Left ventricle myocardium inferior (tissue), 1 donor: ENCODE measurements at regions not wholly inside any gene's neighbourhood (a gene's known extent, or its start where the extent isn't known, plus 50 kb on each side); places are given as distances from the start of the nearest gene placed in this dataset.

Experiments used
- DNase-seq: peaks from one replicate; pipeline ENCODE4 v3.0.0-alpha.2; 2020
- H3K27ac ChIP-seq: fragments of 200-600 bp; replicated peaks from 2 replicates; pipeline ENCODE4 v1.8.0; 2021
- H3K27me3 ChIP-seq: fragments of 200-600 bp; 2 replicates; pipeline ENCODE4 v1.8.0; 2021; ENCODE audit warnings: low read depth
- H3K36me3 ChIP-seq: fragments of 200-600 bp; 2 replicates; pipeline ENCODE4 v1.8.0; 2021
- H3K4me1 ChIP-seq: fragments of 200-600 bp; 2 replicates; pipeline ENCODE4 v1.8.0; 2021
- H3K4me3 ChIP-seq: fragments of 200-600 bp; 2 replicates; pipeline ENCODE4 v1.8.0; 2021; ENCODE audit warnings: mild to moderate bottlenecking, moderate library complexity
- H3K9me3 ChIP-seq: fragments of 200-600 bp; replicated peaks from 2 replicates; pipeline ENCODE4 v1.8.0; 2021
- intact Hi-C: fragments of 100-400 bp; cut with micrococcal nuclease; formaldehyde crosslinking; loops from one replicate; pipeline ENCODE4 v1.11.0; 2022
- TF ChIP-seq, protein P1 (sequence below): fragments of 200-600 bp; IDR thresholded peaks from 2 replicates; pipeline ENCODE4 v1.8.0; 2021; ENCODE audit warnings: antibody characterized with exemption, mild to moderate bottlenecking, borderline replicate concordance
- donor health status: DM: no; HTN: yes; CAD: no; lungs with severe emphysema.

DNA sequence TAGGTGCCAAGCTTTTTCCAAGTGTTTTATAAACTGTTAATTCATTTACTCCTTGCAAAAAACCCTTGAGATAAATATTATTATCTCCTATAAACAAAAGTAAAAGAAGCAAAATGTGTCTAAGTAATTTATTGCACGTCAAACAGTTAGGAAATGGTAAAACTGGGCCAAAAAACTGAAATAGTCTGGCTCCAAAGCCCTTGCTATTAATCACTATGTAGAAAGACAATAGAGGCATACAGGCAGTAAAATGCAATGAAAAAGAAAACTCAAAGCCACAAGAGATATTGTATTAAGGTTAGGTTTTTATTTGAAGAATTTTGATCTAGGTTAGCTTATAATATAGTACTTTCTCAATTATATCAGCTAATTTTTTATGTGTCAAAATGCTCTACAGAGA lies 457.7 kb downstream of the ANXA1 start:
- no peak overlapping the region for H3K4me3 ChIP-seq
- H3K27ac ChIP-seq, result no peak overlapping the region
- no peaks in the 10 kb centered on the region for H3K27me3 ChIP-seq
- no peaks in the 10 kb centered on the region for H3K4me1 ChIP-seq
- H3K36me3 ChIP-seq, result no peaks in the 10 kb centered on the region
- intact Hi-C loops, result no loop called here
- no peaks in the 10 kb centered on the region for H3K9me3 ChIP-seq
- no peak for DNase-seq
- TF ChIP-seq, protein P1, sequence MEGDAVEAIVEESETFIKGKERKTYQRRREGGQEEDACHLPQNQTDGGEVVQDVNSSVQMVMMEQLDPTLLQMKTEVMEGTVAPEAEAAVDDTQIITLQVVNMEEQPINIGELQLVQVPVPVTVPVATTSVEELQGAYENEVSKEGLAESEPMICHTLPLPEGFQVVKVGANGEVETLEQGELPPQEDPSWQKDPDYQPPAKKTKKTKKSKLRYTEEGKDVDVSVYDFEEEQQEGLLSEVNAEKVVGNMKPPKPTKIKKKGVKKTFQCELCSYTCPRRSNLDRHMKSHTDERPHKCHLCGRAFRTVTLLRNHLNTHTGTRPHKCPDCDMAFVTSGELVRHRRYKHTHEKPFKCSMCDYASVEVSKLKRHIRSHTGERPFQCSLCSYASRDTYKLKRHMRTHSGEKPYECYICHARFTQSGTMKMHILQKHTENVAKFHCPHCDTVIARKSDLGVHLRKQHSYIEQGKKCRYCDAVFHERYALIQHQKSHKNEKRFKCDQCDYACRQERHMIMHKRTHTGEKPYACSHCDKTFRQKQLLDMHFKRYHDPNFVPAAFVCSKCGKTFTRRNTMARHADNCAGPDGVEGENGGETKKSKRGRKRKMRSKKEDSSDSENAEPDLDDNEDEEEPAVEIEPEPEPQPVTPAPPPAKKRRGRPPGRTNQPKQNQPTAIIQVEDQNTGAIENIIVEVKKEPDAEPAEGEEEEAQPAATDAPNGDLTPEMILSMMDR, result no peak

DNA sequence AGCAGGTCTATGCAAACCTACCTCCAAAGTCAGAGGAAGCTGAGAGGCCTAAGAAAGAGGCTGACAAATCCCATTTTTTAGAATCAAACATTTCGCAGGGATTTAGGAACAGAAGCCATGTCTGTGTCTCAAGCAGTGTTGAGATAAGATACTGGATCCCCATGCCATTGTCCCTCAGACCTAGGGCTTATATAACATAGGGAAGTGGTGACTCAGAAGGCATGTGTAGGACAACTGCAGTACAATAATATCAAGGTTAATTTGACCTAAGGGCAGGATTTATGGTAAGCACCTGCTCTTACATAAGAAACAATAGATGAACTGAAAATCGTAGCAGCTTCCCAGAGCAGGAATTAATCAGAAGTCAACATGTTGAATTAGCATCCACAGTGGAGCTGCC lies 459.4 kb downstream of the ANXA1 start:
- intact Hi-C loops, result no loop called here
- DNase-seq, result no peak
- no peaks in the 10 kb centered on the region for H3K36me3 ChIP-seq
- no peaks in the 10 kb centered on the region for H3K9me3 ChIP-seq
- no peaks in the 10 kb centered on the region for H3K4me1 ChIP-seq
- no peaks in the 10 kb centered on the region for H3K27me3 ChIP-seq
- TF ChIP-seq, protein P1, result no peak
- no peak overlapping the region for H3K27ac ChIP-seq
- H3K4me3 ChIP-seq, result no peak overlapping the region

DNA sequence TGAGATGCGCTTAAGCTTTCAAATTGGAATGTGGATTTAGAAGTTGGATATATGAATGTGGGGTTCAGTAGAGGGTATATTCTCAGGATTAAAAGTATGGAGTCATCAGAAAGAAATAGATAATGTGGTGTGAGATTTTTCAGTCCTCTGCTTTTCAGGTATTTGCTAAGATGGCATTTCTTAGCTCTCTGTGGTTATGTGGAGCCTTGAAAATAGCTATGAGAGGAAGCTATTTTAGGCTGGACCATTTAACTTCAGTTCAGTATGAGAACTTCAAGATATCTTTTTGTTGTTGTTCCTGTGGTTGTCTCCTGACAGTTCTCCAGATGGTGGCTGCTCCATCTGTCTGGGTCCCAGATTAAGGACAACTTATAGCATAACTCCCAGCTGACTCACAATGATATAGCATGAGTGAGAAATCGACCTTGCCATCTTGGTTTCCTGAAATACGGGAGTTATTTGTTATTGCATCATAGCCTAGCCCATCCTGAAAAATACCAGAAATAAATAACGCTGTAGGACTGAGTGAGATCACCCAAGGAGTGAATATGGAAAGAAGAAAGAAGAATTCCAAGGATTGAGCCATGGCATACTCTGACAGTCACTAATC lies 461.5 kb downstream of the ANXA1 start:
- intact Hi-C loops, result no loop called here
- no peaks in the 10 kb centered on the region for H3K27me3 ChIP-seq

DNA sequence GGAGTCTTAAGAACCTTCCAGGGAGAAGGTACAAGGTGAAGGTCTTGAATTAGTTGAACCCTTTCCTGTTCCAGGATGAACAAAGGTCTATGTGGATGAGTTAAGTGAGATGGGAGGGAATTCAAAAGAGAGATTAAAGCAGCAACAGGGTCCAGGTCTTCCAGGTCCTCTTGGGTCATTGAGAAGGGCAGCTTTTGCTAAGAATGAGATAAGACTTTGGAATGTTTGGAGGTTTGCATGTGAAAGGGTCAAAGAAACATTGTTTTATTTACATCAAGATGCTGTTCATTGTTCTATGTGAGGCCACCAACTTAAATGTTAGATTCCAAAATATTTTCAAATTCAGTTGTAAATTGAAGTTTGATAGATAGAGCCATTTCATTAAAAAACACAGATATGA lies 463.9 kb downstream of the ANXA1 start:
- no peak overlapping the region for H3K4me3 ChIP-seq
- H3K36me3 ChIP-seq, result no peaks in the 10 kb centered on the region
- DNase-seq, result no peak
- no peak overlapping the region for H3K27ac ChIP-seq
- H3K9me3 ChIP-seq, result no peaks in the 10 kb centered on the region
- H3K27me3 ChIP-seq, result no peaks in the 10 kb centered on the region
- intact Hi-C loops, result no loop called here
- H3K4me1 ChIP-seq, result no peaks in the 10 kb centered on the region
- TF ChIP-seq, protein P1, result no peak

More for the DNA sequence above, 461.5 kb downstream of the ANXA1 start:
- no peak overlapping the region for H3K4me3 ChIP-seq
- H3K36me3 ChIP-seq, result no peaks in the 10 kb centered on the region
- DNase-seq, result no peak
- TF ChIP-seq, protein P1, result no peak
- H3K9me3 ChIP-seq, result no peaks in the 10 kb centered on the region
- no peak overlapping the region for H3K27ac ChIP-seq
- H3K4me1 ChIP-seq, result no peaks in the 10 kb centered on the region

DNA sequence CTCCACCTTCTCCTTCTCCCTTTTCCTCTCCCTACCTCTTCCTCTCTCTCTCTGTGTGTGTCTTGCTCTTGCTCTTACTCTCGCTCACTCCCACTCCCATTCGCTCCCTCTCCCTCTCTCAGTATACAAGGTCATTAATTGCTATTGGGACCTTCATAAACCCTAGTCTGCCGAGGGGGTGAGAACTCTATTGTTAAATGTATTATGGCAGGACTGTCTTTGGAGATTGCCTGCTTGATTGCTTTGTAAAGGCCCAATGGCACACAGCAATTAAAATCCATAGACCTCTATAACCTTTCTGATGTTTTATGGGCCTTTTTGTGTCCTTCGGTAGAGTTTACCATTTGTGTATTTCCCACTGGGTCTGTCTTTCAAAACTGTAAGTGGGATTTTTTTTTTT lies 465.9 kb downstream of the ANXA1 start:
- no peaks in the 10 kb centered on the region for H3K27me3 ChIP-seq
- no peaks in the 10 kb centered on the region for H3K36me3 ChIP-seq
- H3K4me1 ChIP-seq, result no peaks in the 10 kb centered on the region
- no peak overlapping the region for H3K4me3 ChIP-seq
- H3K27ac ChIP-seq, result no peak overlapping the region
- intact Hi-C loops, result no loop called here
- DNase-seq, result no peak
- TF ChIP-seq, protein P1, result no peak
- H3K9me3 ChIP-seq, result peaks cover 4% of the 10 kb centered on the region

DNA sequence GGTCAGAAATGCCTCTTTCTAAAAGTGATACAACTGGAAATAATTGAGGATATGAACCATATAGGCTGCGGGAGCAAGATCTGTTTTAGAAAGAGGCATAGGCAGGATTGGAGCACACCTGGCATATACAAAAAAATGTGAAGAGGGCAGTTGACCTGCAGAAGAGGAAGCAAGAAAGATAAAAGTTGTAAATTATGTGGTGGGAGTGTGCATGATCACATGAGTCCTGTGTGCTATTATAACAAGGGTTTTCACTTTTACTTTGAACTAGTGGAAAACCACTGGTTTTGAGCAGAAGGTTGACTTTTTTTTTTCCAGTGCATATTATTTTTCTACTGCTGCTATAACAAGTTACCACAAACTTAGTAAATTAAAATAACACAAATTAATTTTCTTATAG lies 489.3 kb downstream of the ANXA1 start:
- Histone ChIP-seq H3K4me1 (no peaks in the 10 kb centered on the region), H3K9me3 (peaks cover 9% of the 10 kb centered on the region), H3K27ac (no peak overlapping the region), H3K36me3 (no peaks in the 10 kb centered on the region), H3K4me3 (no peak overlapping the region), H3K27me3 (no peaks in the 10 kb centered on the region)
- intact Hi-C loops, result no loop called here
- TF ChIP-seq, protein P1, result no peak
- no peak for DNase-seq
